CD14-positive monocyte (primary cell): ENCODE measurements at regions not wholly inside any gene's neighbourhood (a gene's known extent, or its start where the extent isn't known, plus 50 kb on each side); places are given as distances from the start of the nearest gene placed in this dataset.

Experiments used
- DNase-seq, 3 donors: peaks; one replicate each; pipeline ENCODE4 v3.0.0-alpha.2; 2011 to 2022
- H2AFZ ChIP-seq: 2 replicates; pipeline ENCODE4 v1.6.0; 2012; ENCODE audit warnings: mild to moderate bottlenecking, low read depth, low read length, inconsistent platforms; ENCODE audit not compliant: insufficient read depth, poor library complexity, severe bottlenecking
- H3K27ac ChIP-seq, 2 donors: 1 replicate in 1 of 2; 2 replicates in 1 of 2; pipeline ENCODE4 v1.5.1; 2012 to 2013; ENCODE audit warnings: low read length in 2 of 2, control low read depth in 1 of 2, inconsistent platforms in 1 of 2, low read depth in 1 of 2, mild to moderate bottlenecking in 1 of 2
- H3K27me3 ChIP-seq, 2 donors: one replicate each; pipeline versions ENCODE4 v1.6.0 to v1.6.1; 2011 to 2013; ENCODE audit warnings: low read length in 2 of 2; ENCODE audit not compliant: control insufficient read depth in 2 of 2, insufficient read depth in 2 of 2
- H3K36me3 ChIP-seq, 2 donors: replicated peaks in 1 of 2; 1 replicate in 1 of 2; 2 replicates in 1 of 2; pipeline versions ENCODE4 v1.5.1 to v1.6.1; 2012 to 2013; ENCODE audit warnings: low read length in 2 of 2, control low read depth in 1 of 2, inconsistent platforms in 1 of 2, mild to moderate bottlenecking in 1 of 2; ENCODE audit not compliant: insufficient read depth in 2 of 2, control insufficient read depth in 1 of 2
- H3K4me1 ChIP-seq, 2 donors: 1 replicate in 1 of 2; 2 replicates in 1 of 2; pipeline versions ENCODE4 v1.5.1 to v1.6.1; 2012 to 2013; ENCODE audit warnings: low read length in 2 of 2, control low read depth in 1 of 2, inconsistent platforms in 1 of 2, mild to moderate bottlenecking in 1 of 2, moderate library complexity in 1 of 2; ENCODE audit not compliant: insufficient read depth in 2 of 2, control insufficient read depth in 1 of 2
- H3K4me2 ChIP-seq: replicated peaks from 2 replicates; pipeline ENCODE3; 2012; ENCODE audit warnings: low read length, moderate library complexity, mild to moderate bottlenecking; ENCODE audit not compliant: poor library complexity, severe bottlenecking; ENCODE audit errors: extremely low read depth
- H3K4me3 ChIP-seq, 3 experiments: fragments of 200-600 bp in 1 of 3; sonication (generic) in 1 of 3; replicated peaks in 1 of 3; 1 replicate in 2 of 3; 2 replicates in 1 of 3; pipeline ENCODE4 v1.5.1; 2011 to 2013; ENCODE audit warnings: low read length in 3 of 3, mild to moderate bottlenecking in 3 of 3, control low read depth in 2 of 3, low read depth in 2 of 3, inconsistent platforms in 1 of 3, moderate library complexity in 1 of 3
- H3K79me2 ChIP-seq: 2 replicates; pipeline ENCODE4 v1.6.0; 2012; ENCODE audit warnings: mild to moderate bottlenecking, control low read depth, inconsistent platforms, low read length, moderate library complexity; ENCODE audit not compliant: insufficient read depth
- H3K9ac ChIP-seq: 2 replicates; pipeline ENCODE4 v1.6.0; 2017; ENCODE audit warnings: low read length, mild to moderate bottlenecking; ENCODE audit not compliant: insufficient read depth, poor library complexity, severe bottlenecking
- H3K9me3 ChIP-seq, 2 donors: replicated peaks in 1 of 2; 1 replicate in 1 of 2; 2 replicates in 1 of 2; pipeline versions ENCODE4 v1.5.1 to v1.6.1; 2012 to 2013; ENCODE audit warnings: low read length in 2 of 2, control low read depth in 1 of 2; ENCODE audit not compliant: control insufficient read depth in 1 of 2, insufficient read depth in 1 of 2
- H4K20me1 ChIP-seq: 2 replicates; pipeline ENCODE4 v1.6.0; 2012; ENCODE audit warnings: mild to moderate bottlenecking, low read length, control low read depth, moderate library complexity; ENCODE audit not compliant: insufficient read depth
- H3K27ac Mint-ChIP-seq, 7 donors: one replicate each; pipeline ENCODE4 v1.8.0; 2020; ENCODE audit warnings: mild to moderate bottlenecking in 7 of 7, mixed read lengths in 7 of 7, moderate library complexity in 6 of 7, inconsistent platforms in 2 of 7
- H3K27me3 Mint-ChIP-seq, 3 donors: one replicate each; pipeline ENCODE4 v1.8.0; 2021 to 2022; ENCODE audit warnings: low read depth in 3 of 3, mild to moderate bottlenecking in 3 of 3, mixed read lengths in 3 of 3, moderate library complexity in 3 of 3, inconsistent platforms in 1 of 3
- H3K36me3 Mint-ChIP-seq, 2 donors: one replicate each; pipeline ENCODE4 v1.8.0; 2020; ENCODE audit warnings: mixed read lengths in 2 of 2, inconsistent platforms in 1 of 2, mild to moderate bottlenecking in 1 of 2
- H3K4me1 Mint-ChIP-seq: one replicate; pipeline ENCODE4 v1.8.0; 2020; ENCODE audit warnings: mild to moderate bottlenecking, mixed read lengths
- H3K4me3 Mint-ChIP-seq, 2 donors: one replicate each; pipeline ENCODE4 v1.8.0; 2020; ENCODE audit warnings: mild to moderate bottlenecking in 2 of 2, mixed read lengths in 2 of 2, moderate library complexity in 1 of 2
- H3K9me3 Mint-ChIP-seq, 7 donors: one replicate each; pipeline ENCODE4 v1.8.0; 2020 to 2022; ENCODE audit warnings: mixed read lengths in 7 of 7, mild to moderate bottlenecking in 6 of 7, moderate library complexity in 6 of 7, inconsistent platforms in 2 of 7
- CTCF ChIP-seq: fragments of 200-600 bp; IDR thresholded peaks from one replicate; pipeline ENCODE4 v1.8.0; 2022; ENCODE audit warnings: antibody characterized with exemption, mild to moderate bottlenecking
- WGBS: methylation state at CpG from one replicate; pipeline ENCODE4 v1.1.5; 2013; ENCODE audit warnings: missing lambda C conversion rate; ENCODE audit not compliant: insufficient coverage; 5-methylcytosine and 5-hydroxymethylcytosine counted together
- intact Hi-C, 2 donors: fragments of 100-400 bp; cut with micrococcal nuclease; formaldehyde crosslinking; loops; one replicate each; pipeline versions ENCODE4 v1.15.0 to v1.15.1; 2023

- H3K4me1 ChIP-seq = no peaks in the 10 kb centered on the region
- H3K36me3 ChIP-seq = no peaks in the 10 kb centered on the region
- H3K9ac ChIP-seq = no peak overlapping the region
- H2AFZ ChIP-seq = no peak overlapping the region
- H3K36me3 Mint-ChIP-seq = no peaks in the 10 kb centered on the region
- 100% methylated on average over 1 of the region's 5 CpGs for WGBS
- no peak overlapping the region for H3K4me3 ChIP-seq
- H3K27ac ChIP-seq = no peak overlapping the region
- TF ChIP-seq CTCF = no peak
- H3K4me2 ChIP-seq = no peak overlapping the region
- intact Hi-C loops = loop anchor here in 1 of 2 donors (10.0 kb wide), 1 partner anchor 81 kb away; the partner anchor contains the start of gene PHLDA1
- H3K9me3 ChIP-seq = no peaks in the 10 kb centered on the region
- no peak overlapping the region for H3K4me3 Mint-ChIP-seq
- no peaks in the 10 kb centered on the region for H3K9me3 Mint-ChIP-seq
- DNase-seq = no peak
- peaks cover 3 to 7% (median 6%) of the 10 kb centered on the region in 3 donors for H3K27me3 Mint-ChIP-seq
- no peaks in the 10 kb centered on the region for H3K4me1 Mint-ChIP-seq
- H3K27ac Mint-ChIP-seq = peak overlapping the region in 1 of 7 donors; percentile 64
- H4K20me1 ChIP-seq = no peaks in the 10 kb centered on the region
- no peaks in the 10 kb centered on the region for H3K79me2 ChIP-seq
- no peaks in the 10 kb centered on the region for H3K27me3 ChIP-seq
These were observed 78.2 kb downstream of the PHLDA1 start for GRCh38 chr12:75953312-75953906.

GRCh38 chr12:75951399-75952278 lies 79.9 kb downstream of the PHLDA1 start:
- Histone ChIP-seq H3K36me3 (no peaks in the 10 kb centered on the region), H3K4me2 (no peak overlapping the region), H3K79me2 (no peaks in the 10 kb centered on the region), H3K4me1 (no peaks in the 10 kb centered on the region), H3K4me3 (no peak overlapping the region), H3K27me3 (no peaks in the 10 kb centered on the region), H3K27ac (no peak overlapping the region), H2AFZ (no peak overlapping the region), H3K9me3 (no peaks in the 10 kb centered on the region), H3K9ac (no peak overlapping the region), H4K20me1 (no peaks in the 10 kb centered on the region)
- Mint-ChIP-seq H3K36me3 (no peaks in the 10 kb centered on the region), H3K4me3 (no peak overlapping the region), H3K4me1 (no peaks in the 10 kb centered on the region), H3K9me3 (no peaks in the 10 kb centered on the region), H3K27ac (no peak overlapping the region), H3K27me3 (peaks cover 3 to 6% (median 3%) of the 10 kb centered on the region in 3 donors)
- peak in 2 of 3 donors; percentile 49 to 52 for DNase-seq
- TF ChIP-seq CTCF = no peak
- intact Hi-C loops = loop anchor here in 1 of 2 donors (10.0 kb wide), 1 partner anchor 83 kb away; the partner anchor contains the start of gene PHLDA1
- 100% methylated on average over 2 of the region's 4 CpGs for WGBS
